ENCODE measurements at regions not wholly inside any gene's neighbourhood (a gene's known extent, or its start where the extent isn't known, plus 50 kb on each side); places are given as distances from the start of the nearest gene placed in this dataset.

DNA sequence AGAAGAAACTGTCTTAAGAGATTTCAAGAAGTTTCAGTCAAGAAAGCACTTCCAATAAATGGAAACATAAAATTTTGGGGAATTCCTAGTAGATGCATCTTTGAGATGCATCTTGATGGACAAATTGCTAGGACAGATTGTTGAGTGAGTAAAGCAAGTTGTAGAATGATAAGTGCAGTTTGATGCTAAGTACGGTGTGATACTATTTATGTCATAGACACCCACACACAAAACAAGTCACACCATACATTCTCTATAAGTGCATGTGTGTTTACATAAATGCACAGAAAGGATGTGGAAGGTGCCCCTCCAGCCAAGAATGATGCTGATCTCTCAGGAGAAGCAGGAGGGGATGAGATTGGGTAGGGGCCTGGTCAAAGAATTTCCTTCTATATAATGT, 375.7 kb downstream of the FOXO1 start:
- ATAC-seq (no peak), FAIRE-seq (no peak), DNase-seq (ENCODE audit: low read depth, low spot score) (no peak)
- Histone ChIP-seq H3K27me3 (replicated peaks in 1 of 2; ENCODE audit: control insufficient read depth in 2 of 2, insufficient read depth in 2 of 2, low read length in 1 of 2) (no peaks in the 10 kb centered on the region), H4K20me1 (ENCODE audit: control insufficient read depth, insufficient read depth) (no peaks in the 10 kb centered on the region), H3K9ac (ENCODE audit: control insufficient read depth, insufficient read depth, low read length) (no peak overlapping the region), H2AFZ (ENCODE audit: control insufficient read depth, low read depth, low read length) (no peak overlapping the region), H3K4me1 (ENCODE audit: control insufficient read depth, insufficient read depth, low read length) (no peaks in the 10 kb centered on the region), H3K9me3 (replicated peaks; ENCODE audit: control insufficient read depth, insufficient read depth, low read length) (no peaks in the 10 kb centered on the region; the same call in 2 of the 3 replicates), H3K4me3 (no peak overlapping the region), H3K79me2 (ENCODE audit: control insufficient read depth, insufficient read depth, low read length) (no peaks in the 10 kb centered on the region), H3K36me3 (ENCODE audit: control insufficient read depth in 2 of 2, insufficient read depth in 2 of 2, low read length in 1 of 2) (no peaks in the 10 kb centered on the region), H3K27ac (ENCODE audit: control insufficient read depth, insufficient read depth) (no peak overlapping the region), H3K4me2 (ENCODE audit: control insufficient read depth, insufficient read depth) (no peak overlapping the region)
- intact Hi-C loops (cut with micrococcal nuclease; ENCODE audit: unreplicated experiment): no loop called here
- in situ Hi-C loops (cut with MboI): no loop called here
- no TSS peak for BruUV-seq (replicated peaks)
- ChIA-PET POLR2A (no interaction called here), RAD21 (ENCODE audit: unreplicated experiment) (no interaction called here), SMC1A (ENCODE audit: uncharacterized antibody, unreplicated experiment) (no interaction called here), CTCF (no interaction called here)
- TF ChIP-seq ZNF207 (IDR thresholded peaks at IDR 0.05; ENCODE audit: borderline replicate concordance) (no peak), NFYB (IDR thresholded peaks at IDR 0.05; ENCODE audit: insufficient read depth, low read depth, low read length) (no peak), EED (IDR thresholded peaks at IDR 0.05; ENCODE audit: low read depth) (no peak), CBX5 (IDR thresholded peaks at IDR 0.05; ENCODE audit: low read depth) (no peak), WRNIP1 (IDR thresholded peaks at IDR 0.05; ENCODE audit: borderline replicate concordance, low read depth, low read length) (no peak), ZBTB40 (IDR thresholded peaks at IDR 0.05; ENCODE audit: borderline replicate concordance) (no peak), HDGF (IDR thresholded peaks at IDR 0.05) (no peak), SREBF2 (IDR thresholded peaks at IDR 0.05; ENCODE audit: low read length) (no peak), HDAC6 (IDR thresholded peaks at IDR 0.05; ENCODE audit: unreplicated experiment) (no peak), POU2F2 (IDR thresholded peaks at IDR 0.05; ENCODE audit: borderline replicate concordance, low read depth, low read length) (no peak), MEF2B (IDR thresholded peaks at IDR 0.05; ENCODE audit: partially characterized antibody, poor library complexity, severe bottlenecking) (no peak), KLF5 (IDR thresholded peaks at IDR 0.05; ENCODE audit: partially characterized antibody) (no peak), NR2C1 (IDR thresholded peaks at IDR 0.05) (no peak)
- TF ChIP-seq, protein P1, sequence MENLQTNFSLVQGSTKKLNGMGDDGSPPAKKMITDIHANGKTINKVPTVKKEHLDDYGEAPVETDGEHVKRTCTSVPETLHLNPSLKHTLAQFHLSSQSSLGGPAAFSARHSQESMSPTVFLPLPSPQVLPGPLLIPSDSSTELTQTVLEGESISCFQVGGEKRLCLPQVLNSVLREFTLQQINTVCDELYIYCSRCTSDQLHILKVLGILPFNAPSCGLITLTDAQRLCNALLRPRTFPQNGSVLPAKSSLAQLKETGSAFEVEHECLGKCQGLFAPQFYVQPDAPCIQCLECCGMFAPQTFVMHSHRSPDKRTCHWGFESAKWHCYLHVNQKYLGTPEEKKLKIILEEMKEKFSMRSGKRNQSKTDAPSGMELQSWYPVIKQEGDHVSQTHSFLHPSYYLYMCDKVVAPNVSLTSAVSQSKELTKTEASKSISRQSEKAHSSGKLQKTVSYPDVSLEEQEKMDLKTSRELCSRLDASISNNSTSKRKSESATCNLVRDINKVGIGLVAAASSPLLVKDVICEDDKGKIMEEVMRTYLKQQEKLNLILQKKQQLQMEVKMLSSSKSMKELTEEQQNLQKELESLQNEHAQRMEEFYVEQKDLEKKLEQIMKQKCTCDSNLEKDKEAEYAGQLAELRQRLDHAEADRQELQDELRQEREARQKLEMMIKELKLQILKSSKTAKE (IDR thresholded peaks at IDR 0.05; ENCODE audit: low read depth, poor library complexity, severe bottlenecking): no peak
- TF ChIP-seq, protein P2, sequence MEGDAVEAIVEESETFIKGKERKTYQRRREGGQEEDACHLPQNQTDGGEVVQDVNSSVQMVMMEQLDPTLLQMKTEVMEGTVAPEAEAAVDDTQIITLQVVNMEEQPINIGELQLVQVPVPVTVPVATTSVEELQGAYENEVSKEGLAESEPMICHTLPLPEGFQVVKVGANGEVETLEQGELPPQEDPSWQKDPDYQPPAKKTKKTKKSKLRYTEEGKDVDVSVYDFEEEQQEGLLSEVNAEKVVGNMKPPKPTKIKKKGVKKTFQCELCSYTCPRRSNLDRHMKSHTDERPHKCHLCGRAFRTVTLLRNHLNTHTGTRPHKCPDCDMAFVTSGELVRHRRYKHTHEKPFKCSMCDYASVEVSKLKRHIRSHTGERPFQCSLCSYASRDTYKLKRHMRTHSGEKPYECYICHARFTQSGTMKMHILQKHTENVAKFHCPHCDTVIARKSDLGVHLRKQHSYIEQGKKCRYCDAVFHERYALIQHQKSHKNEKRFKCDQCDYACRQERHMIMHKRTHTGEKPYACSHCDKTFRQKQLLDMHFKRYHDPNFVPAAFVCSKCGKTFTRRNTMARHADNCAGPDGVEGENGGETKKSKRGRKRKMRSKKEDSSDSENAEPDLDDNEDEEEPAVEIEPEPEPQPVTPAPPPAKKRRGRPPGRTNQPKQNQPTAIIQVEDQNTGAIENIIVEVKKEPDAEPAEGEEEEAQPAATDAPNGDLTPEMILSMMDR (IDR thresholded peaks at IDR 0.05 in 2 of 3, conservative IDR thresholded peaks at IDR 0.05 in 1 of 3; ENCODE audit: control insufficient read depth in 2 of 3, extremely low read depth in 1 of 3, insufficient read depth in 1 of 3, low read depth in 3 of 3, low read length in 3 of 3): no peak
- 93% methylated on average over 1 of the region's 1 CpG for WGBS (ENCODE audit: insufficient coverage, insufficient replicate concordance, low lambda C conversion rate, missing lambda C conversion rate)
